Suprapubic skin (tissue), 4 donors: ENCODE measurements at regions not wholly inside any gene's neighbourhood (a gene's known extent, or its start where the extent isn't known, plus 50 kb on each side); places are given as distances from the start of the nearest gene placed in this dataset.

ENCODE experiments used
- DNase-seq, 2 donors: peaks; one replicate each; pipeline ENCODE4 v3.0.0-alpha.2; 2019; ENCODE audit warnings: low spot score in 2 of 2
- H3K27ac ChIP-seq: fragments of 200-600 bp; sonication (generic); one replicate; pipeline ENCODE4 v1.5.1; 2019
- H3K27me3 ChIP-seq: fragments of 200-600 bp; sonication (generic); one replicate; pipeline ENCODE4 v1.5.1; 2019
- H3K36me3 ChIP-seq: fragments of 200-600 bp; sonication (generic); one replicate; pipeline ENCODE4 v1.5.1; 2019
- H3K4me1 ChIP-seq: fragments of 200-600 bp; sonication (generic); one replicate; pipeline ENCODE4 v1.5.1; 2019
- H3K4me3 ChIP-seq: fragments of 200-600 bp; sonication (generic); one replicate; pipeline ENCODE4 v1.5.1; 2019; ENCODE audit warnings: mild to moderate bottlenecking
- H3K9me3 ChIP-seq: fragments of 200-600 bp; sonication (generic); one replicate; pipeline ENCODE4 v1.5.1; 2019
- EP300 ChIP-seq: sonication (generic); formaldehyde crosslinking; IDR thresholded peaks from one replicate; pipeline ENCODE4 v1.6.1; 2017; ENCODE audit warnings: antibody characterized with exemption
- POLR2A ChIP-seq, 2 donors: fragments of 450-650 bp; IDR thresholded peaks; one replicate each; pipeline ENCODE4 v1.6.1; 2017; ENCODE audit warnings: antibody characterized with exemption in 2 of 2, mild to moderate bottlenecking in 2 of 2, moderate library complexity in 2 of 2
- POLR2AphosphoS5 ChIP-seq, 3 donors: sonication (generic); formaldehyde crosslinking; IDR thresholded peaks; one replicate each; pipeline ENCODE4 v1.6.1; 2017; ENCODE audit warnings: antibody characterized with exemption in 3 of 3
- WGBS: methylation state at CpG from one replicate; pipeline ENCODE4 v1.1.5; 2018; 5-methylcytosine and 5-hydroxymethylcytosine counted together
- TF ChIP-seq, protein P1 (sequence below), 2 donors: fragments of 200-600 bp in 1 of 2; fragments of 450-650 bp in 1 of 2; sonication (generic) in 1 of 2; IDR thresholded peaks; one replicate each; pipeline ENCODE4 v1.5.1; 2016 to 2019; ENCODE audit warnings: antibody characterized with exemption in 2 of 2, mild to moderate bottlenecking in 1 of 2, moderate library complexity in 1 of 2

DNA sequence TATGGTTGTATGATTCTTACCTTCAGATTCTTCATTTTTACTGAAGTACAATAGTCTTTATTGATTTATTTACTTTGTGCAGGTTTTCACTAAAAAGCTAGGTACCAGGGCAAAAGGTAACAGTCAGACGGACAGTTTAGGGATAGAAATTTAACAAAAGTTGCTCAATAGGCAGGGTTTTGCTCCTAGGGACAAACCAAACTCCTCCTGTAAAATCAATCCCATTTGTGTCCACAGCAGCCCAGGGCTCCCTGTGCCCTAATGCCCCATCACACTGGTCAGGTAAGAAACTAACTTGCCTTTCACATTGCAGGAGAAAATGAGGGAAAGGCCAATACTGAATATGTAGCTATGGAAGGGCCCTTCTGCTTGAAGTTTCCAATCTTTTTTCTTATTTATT lies 410.9 kb downstream of the EPHA4 start:
- WGBS, result 91% methylated on average over 1 of the region's 1 CpG
- Histone ChIP-seq H3K4me1 (no peaks in the 10 kb centered on the region), H3K27ac (no peak overlapping the region), H3K36me3 (no peaks in the 10 kb centered on the region), H3K9me3 (no peaks in the 10 kb centered on the region), H3K4me3 (no peak overlapping the region), H3K27me3 (no peaks in the 10 kb centered on the region)
- no peak for DNase-seq
- TF ChIP-seq, protein P1, sequence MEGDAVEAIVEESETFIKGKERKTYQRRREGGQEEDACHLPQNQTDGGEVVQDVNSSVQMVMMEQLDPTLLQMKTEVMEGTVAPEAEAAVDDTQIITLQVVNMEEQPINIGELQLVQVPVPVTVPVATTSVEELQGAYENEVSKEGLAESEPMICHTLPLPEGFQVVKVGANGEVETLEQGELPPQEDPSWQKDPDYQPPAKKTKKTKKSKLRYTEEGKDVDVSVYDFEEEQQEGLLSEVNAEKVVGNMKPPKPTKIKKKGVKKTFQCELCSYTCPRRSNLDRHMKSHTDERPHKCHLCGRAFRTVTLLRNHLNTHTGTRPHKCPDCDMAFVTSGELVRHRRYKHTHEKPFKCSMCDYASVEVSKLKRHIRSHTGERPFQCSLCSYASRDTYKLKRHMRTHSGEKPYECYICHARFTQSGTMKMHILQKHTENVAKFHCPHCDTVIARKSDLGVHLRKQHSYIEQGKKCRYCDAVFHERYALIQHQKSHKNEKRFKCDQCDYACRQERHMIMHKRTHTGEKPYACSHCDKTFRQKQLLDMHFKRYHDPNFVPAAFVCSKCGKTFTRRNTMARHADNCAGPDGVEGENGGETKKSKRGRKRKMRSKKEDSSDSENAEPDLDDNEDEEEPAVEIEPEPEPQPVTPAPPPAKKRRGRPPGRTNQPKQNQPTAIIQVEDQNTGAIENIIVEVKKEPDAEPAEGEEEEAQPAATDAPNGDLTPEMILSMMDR (IDR thresholded peaks at IDR 0.05), result no peak
- TF ChIP-seq POLR2A (IDR thresholded peaks at IDR 0.05) (no peak), EP300 (no peak), POLR2AphosphoS5 (IDR thresholded peaks at IDR 0.05) (no peak)

DNA sequence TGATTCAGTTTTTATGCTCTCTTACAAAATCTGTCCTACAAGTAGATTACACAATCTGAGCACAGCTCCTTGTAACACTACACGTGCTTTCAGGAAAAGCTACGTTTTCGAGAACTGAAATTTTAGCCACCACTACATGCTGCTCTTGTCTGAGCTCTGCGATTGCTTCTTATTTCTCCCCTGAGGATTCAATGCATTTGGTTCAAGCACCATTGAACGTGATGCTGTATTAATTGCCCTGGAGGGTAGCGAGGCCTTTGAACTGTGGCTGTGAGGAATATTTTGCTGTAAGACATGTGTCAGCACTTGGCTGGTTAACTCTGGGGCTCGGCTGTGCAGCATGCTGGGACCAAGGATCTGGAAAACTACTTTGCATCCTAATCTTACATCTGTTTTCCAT lies 405.8 kb downstream of the EPHA4 start:
- no peak for TF ChIP-seq POLR2A (IDR thresholded peaks at IDR 0.05)
- TF ChIP-seq POLR2AphosphoS5 (IDR thresholded peaks at IDR 0.05), result no peak
- TF ChIP-seq, protein P1 (IDR thresholded peaks at IDR 0.05), result no peak
- TF ChIP-seq EP300, result no peak
- WGBS, result 67% methylated on average over 7 of the region's 7 CpGs

DNA sequence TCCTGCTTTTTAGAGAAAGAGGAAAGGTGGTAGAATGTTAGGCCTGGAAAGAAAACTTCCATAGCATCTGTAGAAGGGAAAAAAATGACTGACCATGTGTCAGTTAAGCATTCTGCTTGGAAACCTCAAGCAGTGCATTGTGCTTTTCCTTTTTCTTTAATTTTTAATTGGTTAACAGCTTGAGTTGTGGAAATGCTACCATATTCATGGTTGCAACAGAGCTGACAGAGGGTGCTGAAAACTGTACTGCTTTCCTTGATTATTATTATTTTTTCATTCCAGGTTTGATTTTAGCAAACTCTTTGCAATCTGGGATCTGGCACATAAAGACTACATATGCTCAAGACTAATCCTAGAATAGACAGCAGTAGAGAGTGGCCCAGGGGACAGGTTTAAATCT lies 404.5 kb downstream of the EPHA4 start:
- TF ChIP-seq, protein P1 (IDR thresholded peaks at IDR 0.05), result no peak
- no peak for DNase-seq
- H3K27me3 ChIP-seq, result peaks cover 2% of the 10 kb centered on the region
- no peaks in the 10 kb centered on the region for H3K4me1 ChIP-seq
- H3K4me3 ChIP-seq, result no peak overlapping the region
- H3K9me3 ChIP-seq, result no peaks in the 10 kb centered on the region
- H3K36me3 ChIP-seq, result no peaks in the 10 kb centered on the region
- no peak overlapping the region for H3K27ac ChIP-seq

More for the DNA sequence above, 405.8 kb downstream of the EPHA4 start:
- DNase-seq, result no peak
- Histone ChIP-seq H3K9me3 (no peaks in the 10 kb centered on the region), H3K4me1 (no peaks in the 10 kb centered on the region), H3K27ac (no peak overlapping the region), H3K27me3 (no peaks in the 10 kb centered on the region), H3K36me3 (no peaks in the 10 kb centered on the region), H3K4me3 (no peak overlapping the region)

DNA sequence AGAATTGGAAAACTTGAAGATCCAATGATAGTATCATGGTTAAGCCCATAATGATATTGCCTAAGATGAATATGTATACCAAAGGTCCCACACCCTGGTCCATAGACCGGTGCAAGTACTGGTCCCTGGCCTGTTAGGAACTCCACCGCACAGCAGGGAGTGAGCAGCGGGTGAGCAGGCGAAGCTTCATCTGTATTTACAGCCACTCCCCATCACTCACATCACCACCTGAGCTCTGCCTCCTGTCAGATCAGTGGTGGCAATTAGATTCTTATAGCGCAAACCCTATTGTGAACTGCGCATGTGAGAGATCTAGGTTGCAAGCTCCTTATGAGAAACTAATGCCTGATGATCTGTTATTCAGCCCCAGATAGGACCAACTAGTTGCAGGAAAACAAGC lies 402.4 kb downstream of the EPHA4 start:
- no peak for DNase-seq
- Histone ChIP-seq H3K27ac (no peak overlapping the region), H3K27me3 (peaks cover 6% of the 10 kb centered on the region), H3K9me3 (no peaks in the 10 kb centered on the region), H3K36me3 (no peaks in the 10 kb centered on the region), H3K4me3 (no peak overlapping the region), H3K4me1 (no peaks in the 10 kb centered on the region)
- 92% methylated on average over 6 of the region's 6 CpGs for WGBS
- TF ChIP-seq, protein P1 (IDR thresholded peaks at IDR 0.05), result no peak
- TF ChIP-seq POLR2A (IDR thresholded peaks at IDR 0.05), result no peak
- TF ChIP-seq POLR2AphosphoS5 (IDR thresholded peaks at IDR 0.05), result no peak
- no peak for TF ChIP-seq EP300

DNA sequence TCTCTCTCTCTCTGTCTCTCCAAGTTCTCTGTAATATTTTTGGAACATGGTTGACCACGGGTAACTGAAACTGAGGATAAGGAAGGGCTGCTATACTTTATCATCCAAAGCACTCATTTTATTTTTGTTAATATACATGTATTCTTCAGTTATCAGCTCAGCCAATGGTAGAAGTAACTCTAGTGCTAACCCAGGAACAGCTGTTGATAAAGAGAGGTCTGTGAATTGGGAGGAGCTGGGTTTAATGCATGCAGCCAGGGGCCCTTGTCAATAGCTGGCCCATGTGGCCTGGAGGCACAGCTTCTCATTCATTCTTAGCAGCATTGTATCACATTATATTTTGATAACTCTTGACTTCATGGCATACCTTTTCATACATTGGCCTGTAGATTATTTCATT lies 401.6 kb downstream of the EPHA4 start:
- no peak for DNase-seq
- Histone ChIP-seq H3K4me3 (no peak overlapping the region), H3K4me1 (no peaks in the 10 kb centered on the region), H3K36me3 (no peaks in the 10 kb centered on the region), H3K9me3 (no peaks in the 10 kb centered on the region), H3K27ac (no peak overlapping the region), H3K27me3 (peaks cover 6% of the 10 kb centered on the region)
- WGBS, result 92% methylated on average over 1 of the region's 1 CpG
- no peak for TF ChIP-seq POLR2A (IDR thresholded peaks at IDR 0.05)
- TF ChIP-seq, protein P1 (IDR thresholded peaks at IDR 0.05), result no peak
- no peak for TF ChIP-seq EP300
- no peak for TF ChIP-seq POLR2AphosphoS5 (IDR thresholded peaks at IDR 0.05)
